ENCODE measurements at regions not wholly inside any gene's neighbourhood (a gene's known extent, or its start where the extent isn't known, plus 50 kb on each side); places are given as distances from the start of the nearest gene placed in this dataset.

GRCh38 chrX:75963774-75964173 lies 178.7 kb upstream of the MAGEE2 start:
- TF ChIP-seq CTCF (IDR thresholded peaks at IDR 0.05; ENCODE audit: borderline replicate concordance, extremely low read depth, low read length, poor library complexity, severe bottlenecking) (no peak), EZH2 (IDR thresholded peaks at IDR 0.05; ENCODE audit: borderline replicate concordance, low read depth, low read length, severe bottlenecking) (no peak)

GRCh38 chrX:75968293-75968692 lies 183.2 kb upstream of the MAGEE2 start:
- H3K9ac ChIP-seq (ENCODE audit: low read depth, low read length), result no peak overlapping the region

More at GRCh38 chrX:75963774-75964173, 178.7 kb upstream of the MAGEE2 start:
- no peak overlapping the region for H3K4me2 ChIP-seq (ENCODE audit: insufficient read depth, low read length)
- H3K79me2 ChIP-seq (ENCODE audit: insufficient read depth, low read length), result no peaks in the 10 kb centered on the region
- H3K36me3 ChIP-seq (ENCODE audit: insufficient read depth, low read length), result no peaks in the 10 kb centered on the region
- H3K27ac ChIP-seq (ENCODE audit: low read length), result no peak overlapping the region
- no peaks in the 10 kb centered on the region for H3K9me3 ChIP-seq (ENCODE audit: insufficient read depth, low read length, severe bottlenecking)
- DNase-seq, result no peak
- no peak overlapping the region for H3K4me3 ChIP-seq (ENCODE audit: low read depth in 1 of 2, low read length in 2 of 2)
- no peaks in the 10 kb centered on the region for H3K27me3 ChIP-seq (ENCODE audit: insufficient read depth, low read length, poor library complexity)
- H4K20me1 ChIP-seq (ENCODE audit: insufficient read depth, low read length), result no peaks in the 10 kb centered on the region
- no peaks in the 10 kb centered on the region for H3K4me1 ChIP-seq (ENCODE audit: insufficient read depth, low read length)
- ATAC-seq (ENCODE audit: insufficient read depth, low read depth), result no peak
- no peak overlapping the region for H3K9ac ChIP-seq (ENCODE audit: low read depth, low read length)
- no peak overlapping the region for H2AFZ ChIP-seq (ENCODE audit: low read depth, low read length)

GRCh38 chrX:75986976-75987375 lies 185.9 kb upstream of the PBDC1 start:
- DNase-seq (no peak), ATAC-seq (ENCODE audit: insufficient read depth, low read depth) (no peak)
- H3K27me3 ChIP-seq (ENCODE audit: insufficient read depth, low read length, poor library complexity), result no peaks in the 10 kb centered on the region
- no peak overlapping the region for H3K27ac ChIP-seq (ENCODE audit: low read length)
- no peak overlapping the region for H3K9ac ChIP-seq (ENCODE audit: low read depth, low read length)
- H3K4me1 ChIP-seq (ENCODE audit: insufficient read depth, low read length), result no peaks in the 10 kb centered on the region
- H3K79me2 ChIP-seq (ENCODE audit: insufficient read depth, low read length), result no peaks in the 10 kb centered on the region
- no peak for TF ChIP-seq CTCF (IDR thresholded peaks at IDR 0.05; ENCODE audit: borderline replicate concordance, extremely low read depth, low read length, poor library complexity, severe bottlenecking)
- TF ChIP-seq EZH2 (IDR thresholded peaks at IDR 0.05; ENCODE audit: borderline replicate concordance, low read depth, low read length, severe bottlenecking), result no peak
- no peak overlapping the region for H3K4me2 ChIP-seq (ENCODE audit: insufficient read depth, low read length)
- no peak overlapping the region for H3K4me3 ChIP-seq (ENCODE audit: low read depth in 1 of 2, low read length in 2 of 2)
- H2AFZ ChIP-seq (ENCODE audit: low read depth, low read length), result no peak overlapping the region
- no peaks in the 10 kb centered on the region for H4K20me1 ChIP-seq (ENCODE audit: insufficient read depth, low read length)
- no peaks in the 10 kb centered on the region for H3K36me3 ChIP-seq (ENCODE audit: insufficient read depth, low read length)
- no peaks in the 10 kb centered on the region for H3K9me3 ChIP-seq (ENCODE audit: insufficient read depth, low read length, severe bottlenecking)

More at GRCh38 chrX:75968293-75968692, 183.2 kb upstream of the MAGEE2 start:
- Histone ChIP-seq H4K20me1 (ENCODE audit: insufficient read depth, low read length) (no peaks in the 10 kb centered on the region), H3K27ac (ENCODE audit: low read length) (no peak overlapping the region), H3K27me3 (ENCODE audit: insufficient read depth, low read length, poor library complexity) (no peaks in the 10 kb centered on the region), H3K9me3 (ENCODE audit: insufficient read depth, low read length, severe bottlenecking) (peaks cover 5% of the 10 kb centered on the region), H2AFZ (ENCODE audit: low read depth, low read length) (no peak overlapping the region), H3K4me2 (ENCODE audit: insufficient read depth, low read length) (no peak overlapping the region), H3K36me3 (ENCODE audit: insufficient read depth, low read length) (no peaks in the 10 kb centered on the region), H3K79me2 (ENCODE audit: insufficient read depth, low read length) (no peaks in the 10 kb centered on the region), H3K4me3 (ENCODE audit: low read depth in 1 of 2, low read length in 2 of 2) (no peak overlapping the region), H3K4me1 (ENCODE audit: insufficient read depth, low read length) (no peaks in the 10 kb centered on the region)
- ATAC-seq (ENCODE audit: insufficient read depth, low read depth), result no peak
- TF ChIP-seq CTCF (IDR thresholded peaks at IDR 0.05; ENCODE audit: borderline replicate concordance, extremely low read depth, low read length, poor library complexity, severe bottlenecking) (no peak), EZH2 (IDR thresholded peaks at IDR 0.05; ENCODE audit: borderline replicate concordance, low read depth, low read length, severe bottlenecking) (no peak)
- DNase-seq, result no peak

Data from DND-41 (cell line).